H54 (cell line): ENCODE measurements at regions not wholly inside any gene's neighbourhood (a gene's known extent, or its start where the extent isn't known, plus 50 kb on each side); places are given as distances from the start of the nearest gene placed in this dataset.
"Not testable (repeated sequence)": the region's sequence is repeated elsewhere in the genome, so short reads cannot be mapped to it uniquely, and the experiment has no call there.

Experiments
- DNase-seq: peaks from one replicate; pipeline ENCODE4 v3.0.0; 2011; ENCODE audit warnings: low spot score, mixed read lengths; ENCODE audit not compliant: insufficient read length
- FAIRE-seq: peaks from 3 replicates; lab custom pipeline; 2011; peaks lifted over from hg19 to GRCh38; lab: Jason Lieb, UNC
- POLR2A ChIP-seq: IDR thresholded peaks from 2 replicates; pipeline ENCODE4 v1.6.1; 2011; ENCODE audit warnings: low read depth, mild to moderate bottlenecking, low read length

DNA sequence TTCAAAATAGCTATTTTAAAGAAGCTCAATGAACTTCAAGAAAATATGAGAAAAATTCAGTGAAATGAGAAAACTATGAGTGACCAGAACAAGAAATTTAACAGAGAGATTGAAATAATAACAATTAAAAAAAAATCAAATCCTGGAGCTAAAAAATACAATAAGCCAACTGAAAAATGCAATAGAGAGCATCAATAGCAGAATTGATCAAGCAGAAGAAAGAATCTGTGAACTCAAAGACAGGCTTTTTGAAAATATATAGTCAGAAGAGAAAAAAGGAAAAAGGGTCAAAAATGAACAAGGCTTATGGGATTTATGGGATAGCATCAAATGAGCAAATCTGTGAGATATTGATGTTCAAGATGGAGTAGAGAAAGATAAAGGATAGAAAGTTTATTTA is 133.0 kb downstream of the OTUD1 start:
- no peak for TF ChIP-seq POLR2A
- FAIRE-seq (no peak), DNase-seq (no peak)

DNA sequence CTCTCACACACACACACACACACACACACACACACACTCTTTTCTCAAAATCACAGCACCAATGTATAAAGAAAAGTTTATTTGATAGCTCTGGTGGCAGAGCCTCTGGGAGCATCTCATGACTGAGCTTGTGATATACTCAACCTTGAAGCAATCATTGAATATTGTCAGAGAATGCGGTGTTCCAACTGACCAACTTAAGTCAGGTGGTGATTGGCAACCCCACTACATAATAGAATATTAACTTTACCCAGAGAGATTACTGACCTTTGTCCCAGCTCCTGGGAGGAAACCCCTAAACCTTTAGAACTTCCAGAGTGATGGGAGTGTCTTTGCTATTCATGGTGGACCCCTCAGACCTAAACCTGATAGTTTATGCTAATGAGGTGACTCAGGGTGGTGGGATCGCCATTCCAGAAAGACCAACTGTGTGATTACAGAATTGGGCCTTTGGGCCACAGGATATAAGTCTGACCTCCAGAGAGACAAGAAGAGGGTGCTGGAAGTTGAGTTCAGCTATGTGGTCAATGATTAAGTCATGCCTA is 143.1 kb downstream of the OTUD1 start:
- FAIRE-seq (no peak), DNase-seq (no peak)
- TF ChIP-seq POLR2A, result no peak

DNA sequence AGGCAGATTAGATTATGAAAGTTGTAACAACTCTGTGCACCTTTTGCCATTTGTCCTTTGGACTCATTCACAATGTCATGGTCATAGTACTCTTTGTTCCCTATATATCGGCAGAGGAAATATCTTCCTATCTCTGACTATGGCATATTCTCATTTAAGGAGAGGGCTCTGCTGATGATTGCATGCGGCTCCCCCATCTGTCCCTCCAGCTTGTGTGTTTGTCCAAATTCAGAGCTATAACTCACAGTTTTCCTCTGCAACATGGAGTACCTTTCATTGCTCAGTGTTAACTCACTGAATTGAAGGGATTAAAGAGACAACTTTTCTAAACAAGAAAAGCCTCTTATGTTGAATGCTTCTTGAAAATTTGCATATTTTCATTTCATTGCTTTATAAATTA is 145.5 kb downstream of the OTUD1 start:
- DNase-seq (no peak), FAIRE-seq (no peak)
- TF ChIP-seq POLR2A, result no peak

DNA sequence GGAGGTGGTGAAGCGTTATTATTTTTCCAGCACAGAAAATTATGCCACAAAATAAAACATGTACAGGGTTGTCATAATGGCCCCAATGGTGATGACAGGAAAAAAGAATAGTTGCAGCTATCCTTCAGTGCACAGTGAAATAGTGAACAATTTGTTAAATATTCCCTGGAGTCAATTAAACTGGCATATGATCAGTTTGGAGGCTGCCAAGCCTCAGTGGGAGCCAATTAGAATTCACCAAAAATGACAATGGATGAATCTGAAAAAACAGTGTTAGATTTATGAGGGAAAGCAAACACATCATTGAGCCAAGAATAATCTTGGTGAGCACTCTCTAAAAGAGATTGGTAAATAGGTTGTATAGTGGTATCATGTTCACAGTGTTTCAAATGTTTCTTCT is 146.3 kb downstream of the OTUD1 start:
- FAIRE-seq (no peak), DNase-seq (no peak)
- TF ChIP-seq POLR2A, result no peak

DNA sequence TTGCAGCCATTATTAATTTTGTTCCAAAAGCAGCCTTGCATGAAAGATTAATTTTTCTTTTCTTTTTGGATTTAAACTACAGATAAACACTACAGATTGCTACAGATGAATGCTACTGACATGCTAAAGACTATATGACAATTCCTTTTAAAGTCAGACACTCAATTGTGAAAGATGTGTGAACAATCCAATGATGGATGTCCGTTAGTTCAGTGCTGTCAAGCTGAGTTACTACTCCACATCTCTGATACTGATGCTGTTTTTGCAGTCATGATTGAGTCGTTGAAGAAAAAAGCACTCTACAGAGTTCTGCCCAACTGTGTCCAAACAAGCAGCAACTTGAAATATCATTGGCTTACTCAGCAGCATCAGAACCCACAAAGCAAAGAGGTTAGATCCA is 146.8 kb downstream of the OTUD1 start:
- DNase-seq (no peak), FAIRE-seq (no peak)
- TF ChIP-seq POLR2A, result no peak

DNA sequence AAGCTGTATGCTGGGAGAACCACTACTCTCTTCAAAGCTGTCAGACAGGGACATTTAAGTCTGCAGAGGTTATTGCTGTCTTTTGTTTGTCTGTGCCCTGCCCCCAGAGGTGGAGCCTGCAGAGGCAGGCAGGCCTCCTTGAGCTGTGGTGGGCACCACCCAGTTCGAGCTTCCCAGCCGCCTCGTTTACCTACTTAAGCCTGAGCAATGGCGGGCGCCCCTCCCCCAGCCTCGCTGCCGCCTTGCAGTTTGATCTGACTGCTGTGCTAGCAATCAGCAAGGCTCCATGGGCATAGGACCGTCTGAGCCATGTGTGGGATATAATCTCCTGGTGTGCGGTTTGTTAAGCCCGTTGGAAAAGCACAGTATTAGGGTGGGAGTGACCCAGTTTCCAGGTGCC is 156.4 kb downstream of the OTUD1 start:
- FAIRE-seq, DNase-seq: not testable (repeated sequence)

DNA sequence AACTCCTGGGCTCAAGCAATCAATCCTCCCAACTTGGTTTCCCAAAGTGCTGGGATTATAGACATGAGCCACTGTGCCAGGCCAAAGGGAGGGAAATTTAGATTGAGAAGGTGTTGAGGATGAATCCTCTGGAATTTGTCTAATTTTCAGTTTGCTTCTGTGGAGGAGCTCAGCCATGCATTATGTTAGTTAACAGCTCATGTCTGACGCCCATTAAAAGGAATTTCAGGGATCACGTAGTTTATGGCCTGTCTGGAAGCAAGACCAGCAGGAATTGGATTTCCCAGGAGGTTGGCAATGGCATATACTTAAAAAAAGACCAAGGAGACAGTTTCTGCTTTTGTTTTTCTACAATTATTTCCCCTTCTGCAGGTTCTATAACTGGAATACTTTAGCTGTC is 165.7 kb downstream of the OTUD1 start:
- FAIRE-seq (no peak), DNase-seq (no peak)
- no peak for TF ChIP-seq POLR2A

DNA sequence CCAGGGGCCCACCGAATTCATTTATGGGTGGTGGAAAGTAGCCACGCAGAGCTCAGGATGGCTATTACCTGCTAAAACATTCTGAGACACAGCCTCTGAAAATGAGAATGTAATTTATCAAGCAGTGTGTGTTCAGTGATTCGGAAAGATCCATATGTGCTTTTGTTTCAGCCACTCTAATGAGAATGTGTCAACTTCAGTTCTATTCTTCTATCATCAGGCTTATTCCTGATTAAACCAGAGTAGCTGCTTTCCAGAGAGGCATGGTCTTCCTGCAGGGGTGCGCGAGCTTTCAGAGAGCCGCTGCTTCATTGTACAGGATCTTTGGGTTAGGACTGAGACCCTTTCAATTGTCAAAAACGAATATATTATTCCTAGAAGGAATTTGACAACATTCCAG is 167.6 kb downstream of the OTUD1 start:
- DNase-seq (no peak), FAIRE-seq (no peak)
- TF ChIP-seq POLR2A, result no peak

DNA sequence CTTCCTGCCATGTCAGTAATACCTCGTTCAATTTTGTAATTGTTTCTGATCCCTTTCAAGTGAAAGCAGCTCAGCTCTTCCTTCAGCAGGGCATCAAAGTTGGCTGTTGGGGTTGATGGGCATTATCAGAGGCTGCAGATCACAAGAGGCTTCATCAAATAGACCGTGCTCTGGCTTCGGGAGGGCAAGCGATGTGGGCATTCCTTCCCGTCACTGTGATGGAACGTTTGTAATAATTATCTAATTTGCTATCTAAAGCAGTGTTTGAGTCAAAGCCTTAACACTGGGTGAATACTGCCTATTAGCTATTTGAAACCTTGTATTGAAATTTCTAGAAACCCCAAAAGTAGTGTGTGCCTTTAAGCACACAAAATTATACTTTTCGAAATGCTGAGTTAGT is 170.1 kb downstream of the OTUD1 start:
- DNase-seq (no peak), FAIRE-seq (no peak)
- TF ChIP-seq POLR2A, result no peak

DNA sequence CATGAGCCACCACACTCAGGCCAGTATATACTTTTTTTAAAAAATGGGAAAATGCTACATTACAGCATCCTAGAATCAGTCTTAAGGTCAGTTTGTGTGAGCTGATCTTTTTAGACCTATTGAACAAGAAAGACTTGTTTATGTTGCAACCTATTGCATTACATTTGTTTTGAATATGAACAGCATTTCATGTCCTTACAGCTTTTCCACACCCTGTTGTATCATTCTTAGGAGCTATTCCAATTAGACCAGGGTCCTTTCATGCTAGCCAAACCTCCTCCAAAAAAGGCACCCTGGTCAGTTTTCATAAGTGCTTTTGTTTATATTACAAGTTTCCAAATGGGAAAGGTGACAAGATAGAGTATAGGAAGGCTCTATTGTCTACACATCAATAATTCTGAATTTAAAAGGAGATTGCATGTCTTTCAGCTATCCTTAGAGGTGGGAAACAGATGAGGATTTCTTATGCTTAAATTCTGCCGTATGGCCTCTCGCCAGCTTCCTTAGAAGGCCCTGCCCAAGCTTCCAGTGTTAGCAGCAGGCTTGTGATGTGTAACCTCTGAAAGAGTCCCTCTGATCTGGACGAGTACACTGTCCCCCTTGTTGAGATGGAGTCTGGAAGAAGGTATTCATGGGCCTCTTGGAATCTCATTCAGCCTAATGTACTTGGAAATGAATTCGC is 171.9 kb downstream of the OTUD1 start:
- TF ChIP-seq POLR2A, result no peak
- no peak for FAIRE-seq

DNA sequence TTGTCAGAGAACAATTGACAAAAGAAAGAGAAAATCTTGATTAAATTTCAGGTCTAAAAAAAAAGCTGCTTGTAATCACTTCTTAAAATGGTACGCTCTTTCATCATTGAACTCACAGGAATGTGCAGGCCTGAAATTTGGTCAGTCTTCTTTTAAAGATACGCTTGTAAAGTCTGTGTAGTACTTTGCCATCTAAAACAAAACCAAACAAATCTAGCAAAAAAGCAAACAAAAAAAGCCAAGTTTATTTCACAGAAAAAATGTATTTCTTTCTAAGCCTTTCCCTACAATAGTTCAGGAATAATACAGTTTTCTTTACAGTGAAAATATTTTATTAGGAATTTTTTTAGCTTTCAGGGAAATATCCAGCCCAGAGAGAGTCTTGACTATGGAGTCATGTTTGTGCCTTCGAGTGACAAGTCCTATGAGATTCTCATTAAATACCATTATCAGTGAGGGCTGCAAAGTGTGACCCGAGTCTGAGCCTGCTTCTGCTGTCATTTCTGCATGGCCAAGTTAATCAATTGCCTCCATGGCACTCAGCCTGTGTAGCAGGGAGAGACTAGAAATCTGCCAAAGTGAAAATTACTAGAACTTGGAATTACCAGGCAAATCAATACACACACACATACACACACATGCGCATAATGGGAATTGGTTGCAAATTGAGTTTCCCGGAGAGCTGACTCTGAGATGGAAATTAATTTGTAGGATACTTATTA is 172.6 kb downstream of the OTUD1 start:
- no peak for DNase-seq
- no peak for TF ChIP-seq POLR2A
- FAIRE-seq, result no peak

More for the DNA sequence above, 171.9 kb downstream of the OTUD1 start:
- DNase-seq, result no peak

DNA sequence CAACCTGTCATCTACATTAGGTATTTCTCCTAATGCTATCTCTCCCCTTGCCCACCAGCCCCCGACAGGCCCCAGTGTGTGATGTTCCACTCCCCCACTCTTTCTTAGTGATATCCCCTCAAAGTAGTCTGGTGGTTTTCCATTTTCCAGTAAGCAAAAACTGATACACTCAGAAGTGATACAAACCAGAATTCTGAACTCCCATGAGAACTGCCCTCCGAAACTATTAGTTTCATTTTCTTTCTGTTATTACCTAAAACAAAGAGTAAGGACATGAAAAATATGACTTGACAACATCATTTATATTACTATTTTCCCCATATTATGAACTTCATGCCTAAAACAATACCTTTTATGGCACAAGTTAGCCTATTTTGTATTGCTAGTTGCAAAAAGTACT is 175.0 kb downstream of the OTUD1 start:
- DNase-seq (no peak), FAIRE-seq (no peak)
- TF ChIP-seq POLR2A, result no peak

DNA sequence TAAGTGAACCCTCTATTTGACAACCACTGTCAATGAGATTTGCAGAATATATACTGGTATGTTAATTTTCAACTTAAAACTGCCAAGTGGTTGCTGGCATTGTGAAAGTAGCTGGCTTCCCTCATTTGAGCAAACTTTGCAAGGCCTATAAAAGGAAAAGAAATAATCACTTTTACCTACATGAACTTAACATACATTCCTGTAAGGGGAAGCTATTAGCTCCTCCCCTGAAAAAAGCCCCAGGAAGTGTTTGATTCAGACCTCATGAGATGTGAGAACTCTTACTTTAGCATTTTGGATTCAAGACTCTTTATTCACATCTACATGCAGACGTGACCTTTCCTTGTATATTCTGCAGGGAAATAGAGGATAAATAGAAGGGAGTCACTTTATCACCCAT is 175.6 kb downstream of the OTUD1 start:
- TF ChIP-seq POLR2A, result no peak
- DNase-seq (no peak), FAIRE-seq (no peak)

DNA sequence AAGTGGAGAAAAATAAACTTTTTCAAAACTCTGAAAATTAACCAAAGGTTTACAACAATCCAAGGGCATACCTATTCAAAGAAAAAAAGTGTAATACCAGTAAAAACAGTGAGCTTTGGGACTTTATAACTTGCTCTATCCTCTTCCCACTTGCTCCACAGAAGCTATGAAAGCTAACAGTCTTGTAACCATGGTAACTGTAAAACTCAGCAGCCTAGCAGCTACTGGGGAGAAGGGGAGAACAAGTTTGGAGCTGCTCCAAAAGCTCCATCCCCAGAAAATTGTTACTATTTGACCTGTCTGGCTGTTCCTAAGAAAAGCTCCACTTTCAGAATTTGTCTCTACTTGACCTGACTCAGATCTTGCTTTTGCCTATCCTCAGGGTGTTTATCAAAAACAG is 191.5 kb downstream of the OTUD1 start:
- no peak for TF ChIP-seq POLR2A
- DNase-seq, result no peak
- FAIRE-seq, result no peak

DNA sequence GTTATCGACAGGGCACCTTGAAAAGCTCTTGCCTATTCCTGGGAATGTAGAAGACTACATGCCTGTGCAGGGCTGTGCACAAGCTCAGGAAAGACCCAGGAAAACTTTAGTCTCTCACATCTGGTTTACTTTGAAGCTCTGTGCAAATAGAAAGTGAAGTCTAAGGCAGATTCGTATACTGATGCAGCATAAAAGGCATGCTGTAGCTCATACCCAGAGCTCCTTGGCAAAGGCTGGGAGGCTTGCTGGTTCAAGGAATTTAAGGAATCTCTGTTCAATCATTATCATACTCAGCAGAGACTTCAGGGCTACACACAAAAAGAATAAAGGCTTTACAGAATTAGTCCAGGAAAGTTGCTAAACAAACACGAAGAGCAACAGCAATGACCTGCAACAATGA is 192.0 kb downstream of the OTUD1 start:
- no peak for FAIRE-seq
- no peak for TF ChIP-seq POLR2A
- no peak for DNase-seq
